ENCODE measurements at regions not wholly inside any gene's neighbourhood (a gene's known extent, or its start where the extent isn't known, plus 50 kb on each side); places are given as distances from the start of the nearest gene placed in this dataset.

DNA sequence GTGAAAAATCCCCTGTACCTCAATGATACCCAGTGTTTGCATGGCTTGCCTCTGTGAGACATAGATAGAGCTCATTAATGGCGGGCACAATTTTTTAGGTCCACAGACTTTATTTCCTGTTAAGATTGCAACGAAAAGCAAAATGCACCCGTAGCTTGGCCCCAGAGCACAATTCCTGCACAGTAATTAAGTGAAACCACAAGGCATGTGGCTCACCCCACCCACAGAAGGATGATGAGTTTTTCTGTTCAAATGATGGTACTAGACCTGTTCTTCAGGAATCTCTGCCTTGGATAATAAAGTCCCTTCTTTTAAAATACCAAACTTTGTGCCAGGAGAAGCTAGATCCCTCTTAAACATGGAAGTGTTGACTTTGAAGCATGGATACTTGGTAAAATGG lies 738.1 kb downstream of the QKI start:
- no peak for DNase-seq (ENCODE audit: low read depth)

DNA sequence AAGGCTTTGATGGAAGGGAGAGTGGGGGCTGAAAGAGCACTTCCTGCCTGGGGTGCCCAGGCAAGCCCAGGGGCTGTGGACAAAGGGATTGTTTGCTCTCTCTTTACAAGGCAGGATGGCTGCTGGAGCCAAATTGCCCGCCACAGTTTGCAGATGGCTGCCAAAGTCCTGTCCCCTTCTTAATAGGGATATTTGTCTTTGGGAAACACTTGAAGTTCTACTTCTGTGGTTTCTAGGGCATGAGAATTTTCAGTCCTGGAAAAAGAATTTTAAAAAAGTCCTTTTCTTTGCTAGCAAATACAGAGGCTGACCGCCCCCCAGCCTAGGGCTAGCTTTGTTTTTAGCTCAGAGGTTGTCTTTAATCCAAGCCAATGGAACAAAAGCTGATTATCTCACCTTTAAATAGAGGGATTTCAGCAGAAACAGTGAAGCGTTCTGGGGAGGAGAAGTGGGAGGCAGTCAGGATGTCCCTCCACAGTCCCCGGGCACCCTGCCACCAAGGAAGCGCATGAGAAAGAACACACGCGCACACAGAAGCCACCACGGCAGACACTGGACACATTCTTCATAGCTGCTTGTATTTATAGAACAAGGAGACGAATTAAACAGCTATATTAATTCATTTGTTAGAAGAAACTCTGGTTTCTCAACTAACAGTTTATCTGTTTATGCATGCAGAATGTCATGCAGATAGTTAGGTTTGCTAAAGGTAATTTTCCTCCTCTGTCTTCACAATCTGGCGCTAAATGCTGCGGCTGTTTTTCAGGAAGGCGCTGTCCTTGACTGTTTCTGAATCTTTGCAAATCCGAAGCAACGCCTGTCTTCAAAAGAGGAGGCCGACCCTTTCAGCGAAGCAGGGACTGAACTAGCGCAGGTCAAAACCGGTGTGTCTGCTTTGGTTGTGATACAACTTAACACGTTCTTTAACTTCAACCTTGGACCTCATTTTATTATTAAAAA lies 736.9 kb downstream of the QKI start:
- DNase-seq (ENCODE audit: low read depth) = no peak

DNA sequence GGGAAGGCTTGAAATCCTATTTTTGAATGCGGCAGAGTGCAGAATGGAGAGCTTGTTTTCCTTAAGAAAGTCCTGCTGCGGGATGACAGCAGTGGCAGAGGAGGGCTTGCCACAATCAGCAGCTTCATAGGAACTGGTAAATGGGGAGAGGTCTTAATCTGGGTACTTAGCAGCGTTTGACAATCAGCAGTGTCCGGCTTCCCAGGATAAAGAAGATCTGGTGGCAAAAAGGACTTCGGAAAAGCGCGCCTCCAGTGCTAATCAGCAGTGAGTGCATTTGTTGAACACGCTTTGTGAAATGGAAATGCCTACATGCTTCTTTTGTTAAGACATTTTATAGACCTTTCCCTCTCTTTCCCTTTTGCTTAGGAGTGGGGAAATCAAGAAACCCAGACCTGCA lies 735.7 kb downstream of the QKI start:
- no peak for DNase-seq (ENCODE audit: low read depth)

DNA sequence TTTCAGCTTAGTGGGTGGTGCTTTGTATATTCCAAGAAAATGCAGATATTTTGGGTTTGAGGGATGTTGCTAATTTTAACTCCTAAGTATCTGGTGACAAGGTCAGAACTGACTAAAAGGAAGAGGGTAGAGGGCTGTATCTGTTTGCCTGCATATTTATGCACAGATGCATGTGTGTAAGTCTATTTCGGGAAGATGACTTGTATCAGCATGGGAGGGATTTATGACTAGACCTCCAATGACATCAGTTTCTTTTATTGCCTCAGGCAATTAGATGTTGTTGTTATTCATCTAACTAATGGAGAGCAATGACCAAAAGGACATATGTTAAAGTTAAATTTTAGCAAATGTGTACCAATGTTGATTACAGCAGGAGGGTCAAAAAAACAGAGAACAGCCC lies 734.3 kb downstream of the QKI start:
- no peak for DNase-seq (ENCODE audit: low read depth)

DNA sequence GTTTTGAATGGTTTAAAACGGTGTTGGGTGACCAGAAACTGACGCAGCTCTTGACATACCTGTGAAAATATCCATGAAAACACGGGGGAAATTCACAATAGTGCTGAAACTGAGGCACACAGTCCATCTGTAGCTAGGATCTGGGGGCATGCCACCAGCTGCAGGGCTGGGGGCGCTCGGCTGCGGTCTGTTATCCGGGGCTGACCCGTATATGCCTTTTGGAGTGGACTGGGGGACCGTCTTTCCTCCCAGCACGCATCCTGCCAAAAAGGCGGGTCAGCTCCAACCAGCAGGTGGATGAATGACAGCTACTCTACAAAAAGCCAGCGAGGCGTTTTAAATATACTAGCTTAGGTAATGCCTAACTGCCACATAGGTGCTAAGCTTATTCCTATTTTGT lies 729.8 kb downstream of the QKI start:
- no peak for DNase-seq (ENCODE audit: low read depth)

DNA sequence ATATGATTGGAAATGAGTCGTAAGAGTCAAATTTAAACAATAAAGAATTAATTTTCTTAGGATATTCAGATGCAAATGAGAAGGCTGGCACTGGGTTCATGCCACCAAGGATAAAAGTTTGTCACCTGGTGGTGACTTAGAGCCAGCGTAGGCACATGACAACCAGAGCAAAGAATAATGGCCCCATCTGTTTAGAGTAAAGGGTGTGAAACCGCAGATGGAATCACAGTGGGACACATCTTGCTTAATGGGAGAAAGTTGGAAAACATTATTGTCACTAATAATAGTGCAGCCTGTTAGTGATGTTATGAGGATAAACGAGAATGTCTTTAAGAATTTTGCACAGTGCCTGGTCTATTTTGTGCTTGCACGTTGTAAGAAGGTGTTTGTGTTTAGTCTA lies 727.8 kb downstream of the QKI start:
- DNase-seq (ENCODE audit: low read depth) = no peak

DNA sequence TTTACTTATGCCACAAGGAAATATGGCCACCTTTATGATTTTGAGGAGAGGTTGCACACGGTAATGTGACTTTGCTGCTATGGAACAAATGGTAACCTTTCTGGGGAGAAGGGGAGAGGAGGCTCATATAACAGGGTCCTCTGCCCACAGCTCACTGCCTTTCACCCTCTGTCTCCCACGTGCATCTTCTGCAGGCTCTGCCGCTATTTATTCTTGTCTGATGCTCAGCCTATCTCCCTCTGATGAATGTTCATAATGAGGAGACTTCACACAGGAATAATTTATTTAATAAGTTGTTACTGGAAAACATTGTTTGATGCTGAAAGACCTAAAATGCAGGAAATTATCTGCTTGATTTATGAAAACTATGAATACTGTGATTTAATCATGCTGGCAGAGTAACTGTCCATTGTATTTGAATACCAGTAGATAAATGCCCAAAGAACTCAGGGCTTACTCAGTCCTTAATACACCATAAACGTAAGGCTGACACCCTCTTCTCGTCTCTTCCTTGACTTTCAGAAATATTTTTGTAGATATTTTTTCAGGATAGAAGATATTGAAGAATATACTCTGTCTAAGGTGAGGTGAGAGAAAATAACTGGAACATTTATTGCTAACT lies 721.1 kb downstream of the QKI start:
- no peak for DNase-seq (ENCODE audit: low read depth)

DNA sequence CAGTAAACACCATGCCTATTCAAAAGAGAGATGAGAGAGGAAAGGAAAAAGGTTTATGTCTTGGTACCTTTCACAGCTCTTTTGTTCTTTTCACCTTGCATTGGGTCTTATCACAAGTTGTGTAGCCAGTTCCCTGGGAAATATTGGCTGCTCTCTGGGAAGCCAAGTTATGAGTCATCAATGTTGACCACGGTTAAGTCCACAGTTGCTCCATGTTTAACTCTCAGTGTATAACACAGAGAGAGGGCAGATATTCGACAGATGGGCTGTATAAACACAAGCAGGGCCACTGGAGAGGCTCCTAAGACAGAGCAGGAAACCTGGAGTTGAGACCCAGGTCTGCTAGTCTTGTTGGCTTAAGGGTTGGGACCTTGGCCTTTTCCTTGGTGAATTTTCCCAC lies 718.6 kb downstream of the QKI start:
- no peak for DNase-seq (ENCODE audit: low read depth)

DNA sequence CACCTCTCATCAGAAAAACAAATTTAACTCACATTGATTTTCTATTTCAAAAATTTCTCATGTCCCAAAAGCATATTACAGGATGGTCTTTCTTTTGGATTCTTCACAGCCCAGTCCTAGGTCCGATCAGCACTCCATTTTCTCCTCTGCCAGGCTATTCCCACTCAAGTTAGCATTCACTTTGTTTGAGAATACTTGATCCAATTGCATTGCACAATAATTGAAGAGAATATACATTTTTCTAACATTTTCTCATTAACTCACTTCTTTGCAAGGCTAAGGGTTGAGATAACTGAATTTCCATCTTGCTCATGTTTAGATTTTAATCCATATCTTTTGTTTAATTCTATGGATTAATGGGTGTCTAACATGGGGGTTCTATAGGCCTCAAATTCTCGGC lies 716.1 kb downstream of the QKI start:
- DNase-seq (ENCODE audit: low read depth) = no peak

DNA sequence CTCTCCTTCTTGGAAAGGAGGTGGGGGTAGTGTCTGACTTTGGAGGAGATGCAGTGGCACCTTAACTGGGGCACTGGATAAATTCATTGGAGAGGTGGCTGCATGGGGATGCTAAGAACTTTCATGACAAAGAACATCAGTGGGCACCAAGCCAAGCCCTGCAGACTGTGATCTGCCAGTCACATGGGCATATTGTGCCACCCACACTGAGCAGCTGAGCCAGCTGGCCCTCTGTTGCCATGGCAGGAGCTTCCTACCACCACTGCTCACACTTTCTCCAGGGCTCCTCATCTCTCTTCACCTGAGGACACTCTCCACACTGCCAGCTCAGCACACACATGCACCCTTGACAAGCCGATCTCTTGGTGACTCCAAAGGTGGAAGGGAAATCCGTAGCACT lies 715.6 kb downstream of the QKI start:
- no peak for DNase-seq (ENCODE audit: low read depth)

DNA sequence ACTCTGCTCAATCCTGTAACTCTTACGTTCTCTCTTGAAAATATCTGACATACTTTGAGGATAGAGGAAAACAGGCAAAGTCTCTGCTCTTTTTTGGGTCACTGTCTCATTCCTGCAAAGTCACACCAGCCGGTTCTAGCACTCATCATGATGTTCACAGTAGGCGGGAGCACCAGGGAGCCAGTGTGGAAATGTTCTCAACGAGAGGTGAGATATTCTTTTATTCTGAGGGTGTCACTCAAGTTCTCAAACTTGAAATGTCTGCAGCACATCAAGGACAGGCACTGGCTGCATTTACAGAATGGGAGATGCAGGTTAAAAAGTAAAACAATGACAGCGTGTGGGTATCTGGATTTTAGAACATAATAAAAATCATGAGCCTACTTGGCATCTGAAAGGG lies 714.7 kb downstream of the QKI start:
- DNase-seq (ENCODE audit: low read depth) = no peak

DNA sequence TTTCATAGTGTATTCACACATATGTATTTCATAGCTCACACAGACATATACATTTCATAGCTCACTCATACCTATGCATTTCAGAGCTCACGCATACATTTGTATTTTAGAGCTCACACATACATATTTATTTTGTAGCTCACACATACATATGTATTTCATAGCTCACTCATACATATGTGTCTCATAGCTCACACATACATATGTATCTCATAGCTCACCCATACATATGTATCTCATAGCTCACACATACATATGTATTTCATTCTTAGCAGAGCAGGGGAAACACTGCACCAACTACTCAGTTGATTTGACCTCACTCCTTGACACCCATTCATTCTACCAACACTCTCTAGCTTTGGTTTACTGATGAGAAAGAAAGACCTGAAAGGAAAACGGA lies 713.6 kb downstream of the QKI start:
- DNase-seq (ENCODE audit: low read depth) = no peak

DNA sequence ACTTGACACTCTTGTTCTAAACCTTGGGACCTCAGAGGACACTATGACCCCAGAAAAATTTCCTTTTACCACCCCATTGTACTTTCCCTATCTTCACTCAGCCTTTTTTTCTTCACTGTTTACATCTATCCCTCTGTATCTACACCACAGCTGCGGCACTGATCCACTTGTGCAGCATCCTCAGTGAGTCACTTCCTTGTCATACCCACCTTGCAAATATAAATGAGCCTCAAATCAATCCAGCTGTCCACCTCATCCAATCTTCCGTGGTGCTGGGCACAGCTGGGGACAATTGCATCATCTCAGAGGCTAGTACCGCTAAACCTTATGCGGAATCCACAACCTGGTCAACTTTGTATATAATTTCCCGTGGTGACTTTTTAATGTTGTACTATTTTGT lies 710.5 kb downstream of the QKI start:
- no peak for DNase-seq (ENCODE audit: low read depth)

DNA sequence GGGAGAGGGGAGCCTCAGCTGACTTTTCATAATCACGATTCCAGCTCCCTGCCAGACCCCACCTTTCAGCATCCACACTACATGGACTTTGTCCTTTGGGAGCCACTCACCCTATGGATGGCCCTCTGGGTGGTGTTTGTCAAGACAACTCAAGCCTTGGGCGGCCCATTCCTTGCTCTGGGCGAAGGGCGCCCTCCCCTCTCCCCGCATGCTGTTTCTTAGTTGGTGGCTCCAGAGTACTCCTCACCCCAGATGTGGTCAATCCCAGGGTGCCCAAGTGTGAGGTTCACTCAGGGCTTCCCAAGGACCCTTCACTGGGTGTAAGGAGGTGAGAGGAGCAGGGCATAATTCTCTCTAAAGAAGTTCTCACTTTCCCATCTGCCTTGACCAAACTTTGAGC lies 710.0 kb downstream of the QKI start:
- DNase-seq (ENCODE audit: low read depth) = no peak

DNA sequence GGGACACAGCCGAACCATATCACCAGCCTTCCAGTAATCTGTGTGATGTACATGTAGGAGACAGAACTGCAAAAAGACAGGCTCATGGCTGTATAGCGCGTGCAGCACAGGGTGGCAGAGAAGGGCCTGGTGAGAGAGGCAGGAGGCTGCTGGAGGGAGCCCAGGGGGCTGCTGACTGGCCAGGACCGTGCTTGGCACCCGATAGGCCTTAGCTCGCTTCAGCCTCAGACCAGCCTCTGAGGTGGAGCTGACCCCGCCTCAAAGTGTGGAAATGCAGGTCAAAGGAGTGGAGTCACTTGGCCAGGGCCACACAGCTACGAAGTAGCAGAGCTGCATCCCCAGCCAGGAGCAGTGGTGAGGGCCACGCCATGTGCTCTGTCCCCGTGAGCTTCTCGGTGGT lies 707.6 kb downstream of the QKI start:
- no peak for DNase-seq (ENCODE audit: low read depth)

DNA sequence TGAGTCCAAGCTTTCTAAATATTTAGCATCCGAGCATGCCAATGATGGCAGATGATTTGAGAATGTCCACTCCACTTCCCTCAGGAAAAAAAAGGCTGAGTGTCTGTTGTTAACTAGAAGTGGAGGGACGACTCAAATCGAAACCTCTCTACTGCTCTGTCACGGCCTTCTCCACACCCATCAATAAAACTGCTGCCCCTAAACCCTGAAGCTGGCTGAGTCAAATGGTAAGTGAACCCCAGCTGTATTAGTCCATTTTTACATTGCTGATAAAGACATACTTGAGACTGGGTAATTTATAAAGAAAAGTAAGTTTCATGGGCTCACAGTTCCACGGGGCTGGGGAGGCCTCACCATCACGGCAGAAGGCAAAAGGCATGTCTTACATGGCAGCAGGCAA lies 707.0 kb downstream of the QKI start:
- no peak for DNase-seq (ENCODE audit: low read depth)

DNA sequence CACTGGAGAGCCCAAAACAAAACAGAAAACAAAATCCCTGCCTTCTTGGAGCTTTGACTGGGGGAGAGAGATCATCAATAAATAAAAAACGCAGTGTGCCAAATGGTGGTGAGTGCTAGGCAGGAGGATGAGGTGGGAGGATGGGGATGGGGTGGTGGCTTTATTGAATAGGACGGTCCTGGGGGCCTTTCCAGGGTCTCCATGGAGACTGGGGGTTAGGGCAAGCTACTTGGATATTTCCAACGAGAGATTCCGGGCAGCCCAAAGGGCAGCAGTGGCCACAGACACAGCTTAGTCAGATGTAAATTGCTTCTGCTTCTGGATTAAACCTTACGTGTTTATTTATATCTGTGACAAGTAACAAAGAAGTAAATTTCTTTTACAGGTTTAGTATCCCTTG lies 700.1 kb downstream of the QKI start:
- no peak for DNase-seq (ENCODE audit: low read depth)

DNA sequence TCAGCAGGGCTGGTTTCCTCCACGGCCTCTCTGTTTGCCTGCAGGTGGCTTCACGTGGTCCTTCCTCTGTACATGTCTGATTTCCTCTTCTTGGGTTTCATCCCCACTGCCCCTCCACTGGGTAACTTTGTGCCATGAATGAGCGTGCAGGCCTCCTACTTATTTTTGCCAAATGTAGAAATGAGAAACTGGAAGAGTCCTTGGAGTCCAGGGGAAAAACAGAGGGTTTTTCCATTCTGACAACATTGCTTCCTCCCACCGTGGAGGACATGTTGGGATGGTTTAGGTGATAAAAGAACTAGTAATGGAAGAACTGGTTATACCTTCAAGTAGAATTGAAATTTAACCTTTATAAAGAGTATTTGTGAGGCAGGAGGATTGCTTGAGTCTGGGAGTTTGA lies 699.5 kb downstream of the QKI start:
- no peak for DNase-seq (ENCODE audit: low read depth)

DNA sequence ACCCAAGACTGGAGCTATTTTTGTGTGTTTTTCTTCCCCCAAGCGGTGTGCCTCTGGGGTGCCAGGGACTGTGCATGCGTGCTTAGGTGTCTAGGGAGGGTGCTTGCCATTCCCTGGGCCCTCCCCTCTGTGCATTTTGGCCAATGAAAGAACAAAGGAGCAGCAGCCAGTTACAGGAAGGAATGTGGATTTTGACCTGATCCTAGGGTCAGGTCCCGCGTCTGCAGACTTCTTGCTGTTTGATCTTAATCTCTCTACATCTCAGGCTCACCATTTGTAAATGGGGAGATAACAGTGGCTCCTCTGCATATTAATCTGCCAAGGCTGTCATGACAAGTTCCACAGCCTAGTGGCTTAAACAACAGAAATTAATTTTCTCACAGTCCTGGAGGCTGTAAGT lies 699.1 kb downstream of the QKI start:
- DNase-seq (ENCODE audit: low read depth) = no peak

DNA sequence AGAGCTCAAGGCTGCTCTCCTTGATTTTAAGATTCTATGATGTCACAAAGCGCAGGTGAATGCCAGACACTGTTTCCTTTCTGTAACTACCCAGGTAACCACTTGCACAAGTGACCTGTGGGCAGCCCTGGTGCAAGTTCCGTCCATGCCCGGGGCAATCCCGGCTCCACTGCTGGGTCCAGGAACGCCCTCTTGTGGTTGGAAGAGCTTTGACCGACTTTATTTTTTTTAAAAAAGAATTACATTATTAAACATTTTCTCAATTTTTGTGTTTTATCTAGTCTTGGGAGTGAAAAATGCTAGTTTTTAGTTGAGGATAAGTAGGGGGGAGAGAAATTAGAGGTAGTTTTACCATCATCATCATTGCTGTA lies 695.2 kb downstream of the QKI start:
- DNase-seq (ENCODE audit: low read depth) = no peak

DNA sequence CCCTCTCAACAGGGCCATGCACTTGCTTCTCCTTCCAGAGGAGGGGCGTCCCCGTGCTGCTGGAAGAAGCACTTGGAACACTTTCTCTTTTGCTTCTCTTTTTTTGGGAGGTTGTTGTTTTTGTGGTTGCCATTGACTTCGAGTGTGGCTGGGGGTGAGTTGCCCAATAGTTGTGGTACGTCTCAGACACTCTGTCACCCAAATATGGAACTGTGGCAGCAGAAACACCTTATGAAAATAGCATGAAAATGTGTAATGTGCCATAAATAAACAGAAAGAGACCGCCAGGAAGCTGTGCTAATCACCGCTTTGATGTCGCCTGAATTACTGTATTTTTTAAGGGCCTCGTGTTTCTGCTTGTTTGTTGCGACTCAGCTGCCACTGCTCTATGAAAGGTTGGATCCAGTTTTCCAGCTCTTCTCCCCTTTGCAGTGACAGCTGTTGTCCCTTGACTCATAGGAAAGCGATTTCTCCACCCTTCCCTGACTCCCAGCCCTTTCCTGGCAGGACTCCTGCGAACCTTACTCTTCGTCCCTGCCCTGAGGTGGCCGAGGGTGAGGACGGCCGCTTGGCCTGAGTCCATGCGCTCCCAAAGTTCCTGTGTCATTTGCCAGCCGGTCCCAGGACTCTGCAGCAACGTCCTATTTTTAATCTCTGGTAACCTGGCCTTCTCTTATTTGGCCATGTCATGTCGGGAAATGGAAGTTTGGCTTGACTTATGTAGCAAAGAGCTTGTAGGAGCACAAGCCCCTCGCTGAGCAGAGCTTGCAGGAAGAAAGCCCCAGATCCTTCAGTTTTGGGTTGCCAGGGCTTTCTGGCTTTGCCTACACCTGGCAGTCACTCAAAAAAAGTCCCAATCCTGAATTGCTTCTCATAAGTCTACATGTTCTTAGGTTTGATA lies 694.6 kb downstream of the QKI start:
- DNase-seq (ENCODE audit: low read depth) = no peak

DNA sequence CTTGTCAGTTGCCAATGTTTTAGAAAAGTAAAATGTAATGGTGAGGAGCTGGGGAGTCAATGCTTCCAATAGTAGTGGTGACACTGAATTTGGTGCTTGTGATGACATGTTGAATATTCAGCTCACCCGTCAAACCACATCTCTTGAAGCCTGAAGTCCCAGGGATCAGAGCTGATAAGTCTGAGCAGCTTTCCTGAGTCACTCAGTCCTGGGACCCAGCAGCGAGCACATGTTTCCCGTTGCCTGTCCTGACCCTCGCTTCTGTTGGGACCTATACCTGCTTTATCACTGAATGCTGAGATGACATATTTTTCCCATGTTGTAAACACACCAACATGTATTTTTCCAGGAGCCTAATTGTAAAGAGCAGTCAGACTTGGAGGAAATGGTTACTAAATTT lies 693.6 kb downstream of the QKI start:
- DNase-seq (ENCODE audit: low read depth) = no peak
